HCT116 (cell line): ENCODE measurements at regions not wholly inside any gene's neighbourhood (a gene's known extent, or its start where the extent isn't known, plus 50 kb on each side); places are given as distances from the start of the nearest gene placed in this dataset.

Source experiments
- CBX3 ChIP-seq: IDR thresholded peaks from 2 replicates; pipeline ENCODE4 v1.6.1; 2012; ENCODE audit warnings: low read depth
- CEBPB ChIP-seq: IDR thresholded peaks from 2 replicates; pipeline ENCODE4 v1.6.1; 2012; ENCODE audit warnings: low read depth
- CTCF ChIP-seq, 3 experiments: fragments of 200-600 bp in 1 of 3; sonication (generic) in 1 of 3; IDR thresholded peaks in 2 of 3; conservative IDR thresholded peaks in 1 of 3; 2 replicates each; pipeline ENCODE4 v1.5.1; 2012 to 2017; ENCODE audit warnings: low read depth in 2 of 3, low read length in 2 of 3, antibody characterized with exemption in 1 of 3, borderline replicate concordance in 1 of 3, control low read depth in 1 of 3, mild to moderate bottlenecking in 1 of 3, mixed read lengths in 1 of 3, mixed run types in 1 of 3, moderate library complexity in 1 of 3; ENCODE audit not compliant: insufficient read depth in 1 of 3
- EZH2 ChIP-seq: fragments of 200-600 bp; sonication (generic); IDR thresholded peaks from 2 replicates; pipeline ENCODE4 v1.6.1; 2017; ENCODE audit warnings: antibody characterized with exemption, mixed run types
- EZH2phosphoT487 ChIP-seq: fragments of 200-600 bp; IDR thresholded peaks from 2 replicates; pipeline ENCODE4 v1.6.1; 2018; ENCODE audit warnings: antibody characterized with exemption, borderline replicate concordance
- MAX ChIP-seq: IDR thresholded peaks from 2 replicates; pipeline ENCODE4 v1.6.1; 2012
- POLR2A ChIP-seq: IDR thresholded peaks from 2 replicates; pipeline ENCODE4 v1.7.0; 2011; ENCODE audit warnings: borderline replicate concordance; ENCODE audit not compliant: insufficient read depth, insufficient read length; ENCODE audit errors: extremely low read depth
- POLR2AphosphoS5 ChIP-seq: IDR thresholded peaks from 2 replicates; pipeline ENCODE4 v1.6.1; 2011; ENCODE audit warnings: mild to moderate bottlenecking, low read depth, low read length, moderate library complexity
- RAD21 ChIP-seq: IDR thresholded peaks from 2 replicates; pipeline ENCODE4 v1.6.1; 2012; ENCODE audit warnings: low read depth, mild to moderate bottlenecking
- REST ChIP-seq: IDR thresholded peaks from 2 replicates; pipeline ENCODE4 v1.6.1; 2012; ENCODE audit warnings: low read depth
- SIN3A ChIP-seq: IDR thresholded peaks from 2 replicates; pipeline ENCODE4 v1.6.1; 2012; ENCODE audit warnings: low read depth
- YY1 ChIP-seq: IDR thresholded peaks from 2 replicates; pipeline ENCODE4 v1.6.1; 2011; ENCODE audit warnings: low read length, low read depth, moderate library complexity, mild to moderate bottlenecking; ENCODE audit not compliant: insufficient replicate concordance; ENCODE audit errors: extremely low read depth
- ZFX ChIP-seq: fragments of 450-650 bp; IDR thresholded peaks from 2 replicates; pipeline ENCODE4 v1.6.1; 2017
- TF ChIP-seq, protein P1 (sequence below): IDR thresholded peaks from 2 replicates; pipeline ENCODE4 v1.6.1; 2011; ENCODE audit warnings: mild to moderate bottlenecking, low read length, moderate library complexity; ENCODE audit not compliant: insufficient replicate concordance; ENCODE audit errors: extremely low read depth

- no peak for TF ChIP-seq POLR2AphosphoS5
- TF ChIP-seq, protein P1, sequence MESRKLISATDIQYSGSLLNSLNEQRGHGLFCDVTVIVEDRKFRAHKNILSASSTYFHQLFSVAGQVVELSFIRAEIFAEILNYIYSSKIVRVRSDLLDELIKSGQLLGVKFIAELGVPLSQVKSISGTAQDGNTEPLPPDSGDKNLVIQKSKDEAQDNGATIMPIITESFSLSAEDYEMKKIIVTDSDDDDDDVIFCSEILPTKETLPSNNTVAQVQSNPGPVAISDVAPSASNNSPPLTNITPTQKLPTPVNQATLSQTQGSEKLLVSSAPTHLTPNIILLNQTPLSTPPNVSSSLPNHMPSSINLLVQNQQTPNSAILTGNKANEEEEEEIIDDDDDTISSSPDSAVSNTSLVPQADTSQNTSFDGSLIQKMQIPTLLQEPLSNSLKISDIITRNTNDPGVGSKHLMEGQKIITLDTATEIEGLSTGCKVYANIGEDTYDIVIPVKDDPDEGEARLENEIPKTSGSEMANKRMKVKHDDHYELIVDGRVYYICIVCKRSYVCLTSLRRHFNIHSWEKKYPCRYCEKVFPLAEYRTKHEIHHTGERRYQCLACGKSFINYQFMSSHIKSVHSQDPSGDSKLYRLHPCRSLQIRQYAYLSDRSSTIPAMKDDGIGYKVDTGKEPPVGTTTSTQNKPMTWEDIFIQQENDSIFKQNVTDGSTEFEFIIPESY = no peak
- TF ChIP-seq POLR2A = no peak
- TF ChIP-seq CTCF (IDR thresholded peaks at IDR 0.05 in 2 of 3, conservative IDR thresholded peaks at IDR 0.05 in 1 of 3; ENCODE audit: borderline replicate concordance in 1 of 3, insufficient read depth in 1 of 3, low read depth in 2 of 3, low read length in 2 of 3) = no peak
- TF ChIP-seq RAD21 = no peak
- TF ChIP-seq REST = no peak
- TF ChIP-seq CEBPB = no peak
- TF ChIP-seq EZH2 = no peak
- no peak for TF ChIP-seq MAX
- TF ChIP-seq EZH2phosphoT487 = no peak
- TF ChIP-seq CBX3 = no peak
- no peak for TF ChIP-seq ZFX
- no peak for TF ChIP-seq YY1
- no peak for TF ChIP-seq SIN3A
Measured at GRCh38 chr6:111943726-111944125, 70.5 kb upstream of the FYN start.
